ENCODE measurements at regions not wholly inside any gene's neighbourhood (a gene's known extent, or its start where the extent isn't known, plus 50 kb on each side); places are given as distances from the start of the nearest gene placed in this dataset.
A peak's percentile ranks its signal among the peaks of the same experiment; 100 is the strongest.

GRCh38 chr14:86518298-86518697 lies 988.4 kb downstream of the FLRT2 start:
- ATAC-seq (no peak), DNase-seq (no peak)
- no peaks in the 10 kb centered on the region for H3K27me3 Mint-ChIP-seq
- no peak overlapping the region for H3K4me3 Mint-ChIP-seq
- no peaks in the 10 kb centered on the region for H3K36me3 Mint-ChIP-seq (ENCODE audit: low read depth)
- no peak overlapping the region for H3K27ac Mint-ChIP-seq
- ChIA-PET POLR2A (no interaction called here), CTCF (no interaction called here)
- no peaks in the 10 kb centered on the region for H3K4me1 Mint-ChIP-seq
- intact Hi-C loops (cut with DNase I, micrococcal nuclease) = no loop called here
- peaks cover 2% of the 10 kb centered on the region for H3K9me3 Mint-ChIP-seq (ENCODE audit: low read depth)

- Mint-ChIP-seq H3K27me3 (no peaks in the 10 kb centered on the region), H3K9me3 (ENCODE audit: low read depth) (peaks cover 2% of the 10 kb centered on the region), H3K27ac (no peak overlapping the region), H3K4me1 (no peaks in the 10 kb centered on the region), H3K4me3 (no peak overlapping the region), H3K36me3 (ENCODE audit: low read depth) (no peaks in the 10 kb centered on the region)
- ChIA-PET CTCF (no interaction called here), POLR2A (no interaction called here)
- intact Hi-C loops (cut with DNase I, micrococcal nuclease) = no loop called here
- DNase-seq (no peak), ATAC-seq (no peak)
Measured at GRCh38 chr14:86515195-86515594, 985.3 kb downstream of the FLRT2 start.

- Mint-ChIP-seq H3K4me3 (no peak overlapping the region), H3K9me3 (ENCODE audit: low read depth) (peaks cover 2% of the 10 kb centered on the region), H3K36me3 (ENCODE audit: low read depth) (no peaks in the 10 kb centered on the region), H3K4me1 (no peaks in the 10 kb centered on the region), H3K27ac (no peak overlapping the region), H3K27me3 (no peaks in the 10 kb centered on the region)
- ChIA-PET CTCF (no interaction called here), POLR2A (no interaction called here)
- DNase-seq (no peak), ATAC-seq (no peak)
- intact Hi-C loops (cut with DNase I, micrococcal nuclease) = no loop called here
Measured at GRCh38 chr14:86513564-86513963, 983.6 kb downstream of the FLRT2 start.

- Mint-ChIP-seq H3K27ac (no peak overlapping the region), H3K9me3 (ENCODE audit: low read depth) (peaks cover 2% of the 10 kb centered on the region), H3K4me1 (no peaks in the 10 kb centered on the region), H3K27me3 (no peaks in the 10 kb centered on the region), H3K4me3 (no peak overlapping the region), H3K36me3 (ENCODE audit: low read depth) (no peaks in the 10 kb centered on the region)
- DNase-seq (no peak), ATAC-seq (no peak)
- ChIA-PET POLR2A (no interaction called here), CTCF (no interaction called here)
- intact Hi-C loops (cut with DNase I, micrococcal nuclease) = no loop called here
Measured at GRCh38 chr14:86513056-86513455, 983.1 kb downstream of the FLRT2 start.

GRCh38 chr14:86510491-86510890 lies 980.5 kb downstream of the FLRT2 start:
- Mint-ChIP-seq H3K4me3 (no peak overlapping the region), H3K36me3 (ENCODE audit: low read depth) (no peaks in the 10 kb centered on the region), H3K4me1 (no peaks in the 10 kb centered on the region), H3K27me3 (no peaks in the 10 kb centered on the region), H3K27ac (no peak overlapping the region), H3K9me3 (ENCODE audit: low read depth) (peaks cover 2% of the 10 kb centered on the region)
- DNase-seq (no peak), ATAC-seq (no peak)
- intact Hi-C loops (cut with DNase I, micrococcal nuclease) = no loop called here
- POLR2A ChIA-PET = no interaction called here
- CTCF ChIA-PET = no interaction called here

- intact Hi-C loops (cut with DNase I, micrococcal nuclease) = no loop called here
- Mint-ChIP-seq H3K4me1 (peaks cover 11% of the 10 kb centered on the region), H3K27me3 (no peaks in the 10 kb centered on the region), H3K36me3 (ENCODE audit: low read depth) (no peaks in the 10 kb centered on the region), H3K4me3 (no peak overlapping the region), H3K9me3 (ENCODE audit: low read depth) (no peaks in the 10 kb centered on the region), H3K27ac (no peak overlapping the region)
- no peak for ATAC-seq
- no peak for DNase-seq
- CTCF ChIA-PET = no interaction called here
- POLR2A ChIA-PET = no interaction called here
Measured at GRCh38 chr14:86505808-86506207, 975.9 kb downstream of the FLRT2 start.

- Mint-ChIP-seq H3K9me3 (ENCODE audit: low read depth) (no peaks in the 10 kb centered on the region), H3K27ac (no peak overlapping the region), H3K4me1 (peaks cover 17% of the 10 kb centered on the region), H3K36me3 (ENCODE audit: low read depth) (no peaks in the 10 kb centered on the region), H3K27me3 (no peaks in the 10 kb centered on the region), H3K4me3 (no peak overlapping the region)
- intact Hi-C loops (cut with DNase I, micrococcal nuclease) = no loop called here
- ATAC-seq = no peak
- no peak for DNase-seq
- POLR2A ChIA-PET = no interaction called here
- CTCF ChIA-PET = no interaction called here
Measured at GRCh38 chr14:86501611-86502010, 971.7 kb downstream of the FLRT2 start.

GRCh38 chr14:86491743-86492142 lies 961.8 kb downstream of the FLRT2 start:
- no peaks in the 10 kb centered on the region for H3K36me3 Mint-ChIP-seq (ENCODE audit: low read depth)
- DNase-seq (no peak), ATAC-seq (no peak)
- no peak overlapping the region for H3K27ac Mint-ChIP-seq
- intact Hi-C loops (cut with DNase I, micrococcal nuclease) = no loop called here
- CTCF ChIA-PET = no interaction called here
- H3K27me3 Mint-ChIP-seq = no peaks in the 10 kb centered on the region
- no peaks in the 10 kb centered on the region for H3K9me3 Mint-ChIP-seq (ENCODE audit: low read depth)
- H3K4me3 Mint-ChIP-seq = no peak overlapping the region
- no peaks in the 10 kb centered on the region for H3K4me1 Mint-ChIP-seq
- POLR2A ChIA-PET = no interaction called here

- ATAC-seq = no peak
- CTCF ChIA-PET = no interaction called here
Measured at GRCh38 chr14:86481104-86481503, 951.2 kb downstream of the FLRT2 start.

GRCh38 chr14:86464341-86464740 lies 934.4 kb downstream of the FLRT2 start:
- intact Hi-C loops (cut with DNase I, micrococcal nuclease) = loop anchor here in 1 of 2 experiments (5.0 kb wide), 2 partner anchors 188 to 438 kb away; no protein-coding TSS in a partner anchor
- ChIA-PET POLR2A (no interaction called here), CTCF (no interaction called here)
- H3K27me3 Mint-ChIP-seq = no peaks in the 10 kb centered on the region
- no peak overlapping the region for H3K27ac Mint-ChIP-seq
- ATAC-seq (no peak), DNase-seq (no peak)
- no peaks in the 10 kb centered on the region for H3K4me1 Mint-ChIP-seq
- no peak overlapping the region for H3K4me3 Mint-ChIP-seq
- no peaks in the 10 kb centered on the region for H3K36me3 Mint-ChIP-seq (ENCODE audit: low read depth)
- H3K9me3 Mint-ChIP-seq (ENCODE audit: low read depth) = no peaks in the 10 kb centered on the region

More at GRCh38 chr14:86481104-86481503, 951.2 kb downstream of the FLRT2 start:
- Mint-ChIP-seq H3K27me3 (no peaks in the 10 kb centered on the region), H3K4me3 (no peak overlapping the region), H3K4me1 (no peaks in the 10 kb centered on the region), H3K27ac (no peak overlapping the region), H3K36me3 (ENCODE audit: low read depth) (no peaks in the 10 kb centered on the region), H3K9me3 (ENCODE audit: low read depth) (no peaks in the 10 kb centered on the region)
- no peak for DNase-seq
- POLR2A ChIA-PET = no interaction called here
- intact Hi-C loops (cut with DNase I, micrococcal nuclease) = no loop called here

- Mint-ChIP-seq H3K4me3 (no peak overlapping the region), H3K27ac (no peak overlapping the region), H3K27me3 (no peaks in the 10 kb centered on the region), H3K4me1 (no peaks in the 10 kb centered on the region), H3K9me3 (ENCODE audit: low read depth) (no peaks in the 10 kb centered on the region), H3K36me3 (ENCODE audit: low read depth) (no peaks in the 10 kb centered on the region)
- intact Hi-C loops (cut with DNase I, micrococcal nuclease) = loop anchor here in 1 of 2 experiments (5.0 kb wide), 2 partner anchors 190 to 440 kb away; no protein-coding TSS in a partner anchor
- ATAC-seq = no peak
- peak; percentile 5 for DNase-seq
- CTCF ChIA-PET = no interaction called here
- POLR2A ChIA-PET = no interaction called here
Measured at GRCh38 chr14:86462193-86462753, 932.3 kb downstream of the FLRT2 start.

GRCh38 chr14:86457481-86458135 lies 927.7 kb downstream of the FLRT2 start:
- ATAC-seq = no peak
- intact Hi-C loops (cut with DNase I, micrococcal nuclease) = no loop called here

More at GRCh38 chr14:86457481-86458135, 927.7 kb downstream of the FLRT2 start:
- no peak for DNase-seq
- Mint-ChIP-seq H3K4me1 (no peaks in the 10 kb centered on the region), H3K9me3 (ENCODE audit: low read depth) (peaks cover 2% of the 10 kb centered on the region), H3K27me3 (no peaks in the 10 kb centered on the region), H3K4me3 (no peak overlapping the region), H3K36me3 (ENCODE audit: low read depth) (no peaks in the 10 kb centered on the region), H3K27ac (no peak overlapping the region)
- ChIA-PET POLR2A (no interaction called here), CTCF (no interaction called here)
